PC-9 (cell line): ENCODE measurements at regions not wholly inside any gene's neighbourhood (a gene's known extent, or its start where the extent isn't known, plus 50 kb on each side); places are given as distances from the start of the nearest gene placed in this dataset.

Experiments used
- BruUV-seq: library from RNA; stranded (reverse); fragments of 400-500 nt; replicated peaks from 2 replicates; lab custom pipeline; 2021; lab: Mats Ljungman, UMichigan
- CTCF ChIA-PET: fragments of 300-600 bp; sonication (Branson Sonifier 250); formaldehyde crosslinking; loops from one replicate; lab custom pipeline; 2022; ENCODE audit warnings: antibody characterized with exemption; lab: Charles Lee
- POLR2A ChIA-PET: fragments of 300-600 bp; sonication (Branson Sonifier 250); formaldehyde crosslinking; loops from one replicate; lab custom pipeline; 2022; ENCODE audit warnings: antibody characterized with exemption; ENCODE audit not compliant: unreplicated experiment; lab: Charles Lee
- DNase-seq, 2 experiments: peaks; one replicate each; pipeline versions ENCODE4 v3.0.0 to v3.0.0-alpha.2; 2015 to 2022; ENCODE audit warnings: mixed read lengths in 1 of 2
- H2AFZ ChIP-seq: fragments of 200-600 bp; sonication (generic); 2 replicates; pipeline ENCODE4 v1.8.1; 2017; ENCODE audit warnings: antibody characterized with exemption
- H3F3A ChIP-seq: fragments of 200-600 bp; sonication (generic); 2 replicates; pipeline ENCODE4 v1.8.1; 2017; ENCODE audit warnings: antibody characterized with exemption, mild to moderate bottlenecking, low read depth; ENCODE audit not compliant: insufficient read depth
- H3K27ac ChIP-seq: fragments of 200-600 bp; sonication (generic); 2 replicates; pipeline ENCODE4 v1.6.1; 2016; ENCODE audit warnings: mixed run types
- H3K27me3 ChIP-seq: fragments of 200-600 bp; sonication (generic); 2 replicates; pipeline ENCODE4 v1.6.1; 2016; ENCODE audit warnings: low read depth, mixed run types; ENCODE audit not compliant: insufficient read depth
- H3K36me3 ChIP-seq: fragments of 200-600 bp; sonication (generic); 2 replicates; pipeline ENCODE4 v1.6.1; 2016; ENCODE audit warnings: low read depth, mixed run types
- H3K4me1 ChIP-seq: fragments of 200-600 bp; sonication (generic); replicated peaks from 2 replicates; pipeline ENCODE4 v1.6.1; 2016; ENCODE audit warnings: mixed run types; ENCODE audit not compliant: insufficient read depth
- H3K4me2 ChIP-seq: fragments of 200-600 bp; sonication (generic); 2 replicates; pipeline ENCODE4 v1.6.1; 2017; ENCODE audit warnings: mixed run types
- H3K4me3 ChIP-seq: fragments of 200-600 bp; sonication (generic); 2 replicates; pipeline ENCODE4 v1.6.1; 2016; ENCODE audit warnings: mixed run types
- H3K79me2 ChIP-seq: fragments of 200-600 bp; sonication (generic); 2 replicates; pipeline ENCODE4 v1.6.1; 2017; ENCODE audit warnings: low read depth, mixed run types
- H3K9me2 ChIP-seq: fragments of 200-600 bp; sonication (generic); 2 replicates; pipeline ENCODE4 v1.8.1; 2017; ENCODE audit warnings: mild to moderate bottlenecking; ENCODE audit not compliant: insufficient read depth
- H3K9me3 ChIP-seq: fragments of 200-600 bp; sonication (generic); 2 replicates; pipeline ENCODE4 v1.8.1; 2016; ENCODE audit warnings: low read depth; ENCODE audit not compliant: insufficient read depth
- H4K20me1 ChIP-seq: fragments of 200-600 bp; sonication (generic); 2 replicates; pipeline ENCODE4 v1.8.1; 2017; ENCODE audit not compliant: insufficient read depth
- CTCF ChIP-seq: fragments of 200-600 bp; sonication (generic); conservative IDR thresholded peaks from 2 replicates; pipeline ENCODE4 v1.6.1; 2017; ENCODE audit warnings: mixed run types, antibody characterized with exemption, mild to moderate bottlenecking, moderate library complexity
- EZH2 ChIP-seq: fragments of 200-600 bp; sonication (generic); IDR thresholded peaks from 2 replicates; pipeline ENCODE4 v1.8.0; 2017; ENCODE audit warnings: antibody characterized with exemption, low read depth
- intact Hi-C: fragments of 100-400 bp; cut with micrococcal nuclease; formaldehyde crosslinking; loops from one replicate; pipeline ENCODE4 v1.10.0; 2022; ENCODE audit not compliant: unreplicated experiment

GRCh38 chr5:174459071-174459702 is 265.2 kb upstream of the MSX2 start:
- Histone ChIP-seq H3F3A (no peaks in the 10 kb centered on the region), H3K36me3 (no peaks in the 10 kb centered on the region), H3K4me1 (0 out of 2 replicates have a peak, but pooled peaks cover 6% of the 10 kb centered on the region), H3K27me3 (peaks cover 19% of the 10 kb centered on the region), H3K4me3 (no peak overlapping the region), H4K20me1 (no peaks in the 10 kb centered on the region), H3K9me3 (no peaks in the 10 kb centered on the region), H3K9me2 (no peaks in the 10 kb centered on the region), H3K27ac (no peak overlapping the region), H3K4me2 (0 out of 2 replicates have a peak overlapping the region, but pooled peaks have one; percentile 49), H2AFZ (no peak overlapping the region), H3K79me2 (no peaks in the 10 kb centered on the region)
- DNase-seq = no peak
- TF ChIP-seq EZH2 (no peak), CTCF (no peak)
- ChIA-PET CTCF (no interaction called here), POLR2A (no interaction called here)
- no TSS peak for BruUV-seq
- intact Hi-C loops = no loop called here

GRCh38 chr5:174459832-174460448 is 264.4 kb upstream of the MSX2 start:
- TF ChIP-seq EZH2 (no peak), CTCF (no peak)
- Histone ChIP-seq H3K79me2 (no peaks in the 10 kb centered on the region), H3K27ac (no peak overlapping the region), H3K4me1 (0 out of 2 replicates have a peak, but pooled peaks cover 6% of the 10 kb centered on the region), H3F3A (no peaks in the 10 kb centered on the region), H3K4me2 (peak overlapping the region; percentile 49), H3K4me3 (no peak overlapping the region), H3K9me2 (no peaks in the 10 kb centered on the region), H3K9me3 (no peaks in the 10 kb centered on the region), H3K36me3 (no peaks in the 10 kb centered on the region), H2AFZ (peak overlapping the region; percentile 69; the same call in 1 of the 2 replicates), H4K20me1 (no peaks in the 10 kb centered on the region), H3K27me3 (peaks cover 19% of the 10 kb centered on the region)
- BruUV-seq = no TSS peak
- no peak for DNase-seq
- POLR2A ChIA-PET = no interaction called here
- intact Hi-C loops = no loop called here
- CTCF ChIA-PET = no interaction called here

GRCh38 chr5:174462129-174462528 is 262.3 kb upstream of the MSX2 start:
- Histone ChIP-seq H3K9me2 (no peaks in the 10 kb centered on the region), H3K9me3 (no peaks in the 10 kb centered on the region), H3K36me3 (no peaks in the 10 kb centered on the region), H3K4me3 (no peak overlapping the region), H3K4me2 (no peak overlapping the region), H4K20me1 (no peaks in the 10 kb centered on the region), H3K27me3 (peaks cover 10% of the 10 kb centered on the region; the same call in 1 of the 2 replicates), H3K79me2 (no peaks in the 10 kb centered on the region), H3K27ac (no peak overlapping the region), H3F3A (no peaks in the 10 kb centered on the region), H2AFZ (no peak overlapping the region), H3K4me1 (0 out of 2 replicates have a peak, but pooled peaks cover 6% of the 10 kb centered on the region)
- ChIA-PET CTCF (no interaction called here), POLR2A (no interaction called here)
- no peak for TF ChIP-seq CTCF
- TF ChIP-seq EZH2 = no peak
- no TSS peak for BruUV-seq
- intact Hi-C loops = no loop called here
- DNase-seq = no peak
